Muscle of leg (tissue), 3 donors: ENCODE measurements at regions not wholly inside any gene's neighbourhood (a gene's known extent, or its start where the extent isn't known, plus 50 kb on each side); places are given as distances from the start of the nearest gene placed in this dataset.

Experiments
- DNase-seq: peaks from one replicate; pipeline ENCODE4 v3.0.0; 2013
- H3K27ac ChIP-seq: one replicate; pipeline ENCODE4 v1.5.1; 2013; ENCODE audit warnings: mild to moderate bottlenecking, low read length, control low read depth
- H3K27me3 ChIP-seq: one replicate; pipeline ENCODE4 v1.6.1; 2013; ENCODE audit warnings: low read length; ENCODE audit not compliant: control insufficient read depth, insufficient read depth
- H3K36me3 ChIP-seq: one replicate; pipeline ENCODE4 v1.6.1; 2013; ENCODE audit warnings: low read length; ENCODE audit not compliant: control insufficient read depth, insufficient read depth
- H3K4me1 ChIP-seq: one replicate; pipeline ENCODE4 v1.6.1; 2013; ENCODE audit warnings: low read length; ENCODE audit not compliant: control insufficient read depth, insufficient read depth
- H3K4me3 ChIP-seq: one replicate; pipeline ENCODE4 v1.5.1; 2013; ENCODE audit warnings: low read length, control low read depth
- H3K9me3 ChIP-seq: replicated peaks from 2 replicates; pipeline ENCODE4 v1.6.1; 2013; ENCODE audit warnings: low read depth, low read length; ENCODE audit not compliant: control insufficient read depth
- WGBS: methylation state at CpG from one replicate; pipeline ENCODE4 v1.1.5; 2013; ENCODE audit warnings: missing lambda C conversion rate; ENCODE audit not compliant: insufficient coverage; 5-methylcytosine and 5-hydroxymethylcytosine counted together

DNA sequence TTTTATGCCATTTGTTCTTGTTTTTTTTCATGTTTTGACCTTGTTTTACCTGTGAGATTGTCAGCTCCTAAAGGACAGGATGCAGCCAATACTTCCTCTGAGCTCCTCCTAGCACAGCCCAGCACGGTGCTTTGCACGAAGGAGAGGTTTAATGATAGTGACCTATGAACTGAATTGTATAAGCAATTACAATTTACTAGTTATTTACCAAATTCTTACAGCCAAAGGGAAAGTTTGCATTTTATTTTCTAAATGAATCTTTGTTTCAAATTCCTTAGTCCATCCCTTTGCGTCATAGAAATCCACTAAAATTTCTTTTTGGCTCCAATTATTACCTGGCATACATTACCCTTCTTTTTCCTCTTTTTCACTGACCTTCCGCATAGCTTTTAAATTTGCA is 326.1 kb downstream of the TDRD15 start:
- Histone ChIP-seq H3K36me3 (no peaks in the 10 kb centered on the region), H3K9me3 (no peaks in the 10 kb centered on the region), H3K4me1 (no peaks in the 10 kb centered on the region), H3K4me3 (no peak overlapping the region), H3K27ac (no peak overlapping the region), H3K27me3 (no peaks in the 10 kb centered on the region)
- no peak for DNase-seq
- WGBS: 100% methylated on average over 1 of the region's 4 CpGs

GRCh38 chr2:21451403-21451802 is 327.6 kb downstream of the TDRD15 start:
- no peak overlapping the region for H3K27ac ChIP-seq
- H3K36me3 ChIP-seq: no peaks in the 10 kb centered on the region
- H3K27me3 ChIP-seq: no peaks in the 10 kb centered on the region
- no peaks in the 10 kb centered on the region for H3K4me1 ChIP-seq
- no CpG with 5 or more reads among the region's 2 CpGs for WGBS
- no peaks in the 10 kb centered on the region for H3K9me3 ChIP-seq
- H3K4me3 ChIP-seq: no peak overlapping the region
- no peak for DNase-seq

GRCh38 chr2:21452263-21452662 is 328.5 kb downstream of the TDRD15 start:
- Histone ChIP-seq H3K36me3 (no peaks in the 10 kb centered on the region), H3K4me1 (no peaks in the 10 kb centered on the region), H3K4me3 (no peak overlapping the region), H3K27ac (no peak overlapping the region), H3K27me3 (no peaks in the 10 kb centered on the region), H3K9me3 (no peaks in the 10 kb centered on the region)
- no CpG with 5 or more reads among the region's 5 CpGs for WGBS
- DNase-seq: no peak

DNA sequence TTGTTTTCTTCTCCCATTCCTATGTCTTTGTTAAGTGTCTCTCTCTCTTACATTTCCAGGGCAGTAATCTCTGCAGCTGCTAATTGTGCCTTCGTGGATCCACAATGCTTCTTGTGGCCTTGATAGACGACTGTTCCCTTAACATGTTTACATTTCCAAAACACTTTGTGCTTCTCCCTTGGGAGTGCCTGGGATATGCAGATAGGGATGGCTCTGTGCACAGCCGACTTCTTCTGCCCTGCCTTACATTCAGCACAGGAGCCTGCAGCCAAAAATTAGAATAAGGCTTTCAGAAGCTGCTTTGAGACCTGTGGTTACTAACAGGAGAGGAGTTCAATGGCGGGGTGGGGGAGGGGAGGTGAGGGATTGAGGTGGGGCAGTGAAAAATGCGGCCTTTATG is 328.9 kb downstream of the TDRD15 start:
- DNase-seq: no peak
- Histone ChIP-seq H3K27me3 (no peaks in the 10 kb centered on the region), H3K4me3 (no peak overlapping the region), H3K4me1 (no peaks in the 10 kb centered on the region), H3K27ac (no peak overlapping the region), H3K9me3 (no peaks in the 10 kb centered on the region), H3K36me3 (no peaks in the 10 kb centered on the region)
- WGBS: 40% methylated on average over 1 of the region's 5 CpGs

DNA sequence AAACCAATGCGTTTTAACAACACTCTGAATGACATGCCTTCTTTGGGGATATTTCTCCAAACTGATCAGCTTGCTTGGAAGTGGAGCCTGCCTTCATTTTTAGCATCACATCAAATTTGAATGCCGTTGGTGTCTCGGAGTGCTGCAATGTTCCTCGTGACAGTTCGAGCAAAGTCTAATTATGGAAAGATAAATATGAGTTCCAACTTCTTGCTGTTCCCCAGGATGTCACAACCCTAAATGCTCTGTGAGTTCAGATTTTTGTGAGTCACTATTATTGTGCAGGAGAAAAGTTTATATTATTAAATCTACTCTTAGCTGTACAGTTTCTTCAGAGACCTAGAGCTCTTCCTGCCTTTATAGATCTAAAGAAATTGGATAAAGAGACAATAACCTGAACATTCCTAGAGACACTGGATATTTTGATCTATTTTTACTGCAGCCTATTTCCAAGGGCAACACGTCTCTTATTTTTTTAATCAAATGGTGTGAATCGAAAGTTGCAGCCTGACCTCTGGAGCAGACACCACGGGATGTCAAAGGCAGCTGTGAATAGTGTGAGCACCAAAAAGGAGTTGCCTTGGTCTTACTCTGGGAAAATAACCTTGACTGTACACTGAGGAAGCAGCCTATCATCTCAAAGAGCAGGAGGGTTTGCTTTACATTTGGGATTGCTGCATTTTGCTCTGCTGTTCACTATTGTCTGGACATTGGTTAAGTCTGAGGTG is 330.1 kb downstream of the TDRD15 start:
- H3K9me3 ChIP-seq: no peaks in the 10 kb centered on the region
- no peak overlapping the region for H3K27ac ChIP-seq
- no peaks in the 10 kb centered on the region for H3K4me1 ChIP-seq
- 65% methylated on average over 3 of the region's 8 CpGs for WGBS
- H3K36me3 ChIP-seq: no peaks in the 10 kb centered on the region
- no peak overlapping the region for H3K4me3 ChIP-seq
- no peaks in the 10 kb centered on the region for H3K27me3 ChIP-seq
- no peak for DNase-seq

DNA sequence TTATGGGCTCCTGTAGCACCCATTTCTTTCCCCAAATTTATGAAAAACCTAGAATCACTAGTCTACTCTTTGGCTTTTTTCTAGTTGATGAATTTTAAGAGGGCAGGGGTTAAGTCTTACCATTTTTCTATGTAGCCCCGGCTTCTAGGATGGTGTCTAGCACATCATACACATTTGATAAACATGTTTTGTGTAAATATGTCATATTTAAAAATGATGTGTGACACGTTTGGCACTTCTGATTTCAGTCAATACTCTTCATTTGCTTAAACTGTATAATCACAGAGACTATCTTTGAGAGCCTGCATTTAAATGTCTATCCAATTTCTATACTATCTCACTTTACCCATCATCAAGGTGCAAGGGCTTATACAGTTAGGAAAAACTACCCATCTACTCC is 331.1 kb downstream of the TDRD15 start:
- H3K27ac ChIP-seq: no peak overlapping the region
- H3K4me3 ChIP-seq: no peak overlapping the region
- no peak for DNase-seq
- H3K9me3 ChIP-seq: no peaks in the 10 kb centered on the region
- no peaks in the 10 kb centered on the region for H3K36me3 ChIP-seq
- no peaks in the 10 kb centered on the region for H3K27me3 ChIP-seq
- WGBS: no CpG with 5 or more reads among the region's 2 CpGs
- H3K4me1 ChIP-seq: no peaks in the 10 kb centered on the region

GRCh38 chr2:21461754-21462240 is 338.0 kb downstream of the TDRD15 start:
- Histone ChIP-seq H3K9me3 (no peaks in the 10 kb centered on the region), H3K27me3 (no peaks in the 10 kb centered on the region), H3K4me3 (no peak overlapping the region), H3K36me3 (no peaks in the 10 kb centered on the region), H3K27ac (no peak overlapping the region), H3K4me1 (no peaks in the 10 kb centered on the region)
- WGBS: 80% methylated on average over 1 of the region's 3 CpGs
- DNase-seq: no peak

GRCh38 chr2:21466341-21466927 is 342.7 kb downstream of the TDRD15 start:
- no peaks in the 10 kb centered on the region for H3K9me3 ChIP-seq
- no peak overlapping the region for H3K27ac ChIP-seq
- no peaks in the 10 kb centered on the region for H3K27me3 ChIP-seq
- peak; percentile 32 for DNase-seq
- H3K36me3 ChIP-seq: no peaks in the 10 kb centered on the region
- H3K4me1 ChIP-seq: no peaks in the 10 kb centered on the region
- H3K4me3 ChIP-seq: no peak overlapping the region
- no CpG with 5 or more reads among the region's 1 CpG for WGBS

GRCh38 chr2:21467280-21467818 is 343.6 kb downstream of the TDRD15 start:
- Histone ChIP-seq H3K36me3 (no peaks in the 10 kb centered on the region), H3K27me3 (no peaks in the 10 kb centered on the region), H3K27ac (no peak overlapping the region), H3K4me3 (no peak overlapping the region), H3K4me1 (no peaks in the 10 kb centered on the region), H3K9me3 (no peaks in the 10 kb centered on the region)
- DNase-seq: no peak
- no CpG with 5 or more reads among the region's 1 CpG for whole genome bisulfite sequencing

DNA sequence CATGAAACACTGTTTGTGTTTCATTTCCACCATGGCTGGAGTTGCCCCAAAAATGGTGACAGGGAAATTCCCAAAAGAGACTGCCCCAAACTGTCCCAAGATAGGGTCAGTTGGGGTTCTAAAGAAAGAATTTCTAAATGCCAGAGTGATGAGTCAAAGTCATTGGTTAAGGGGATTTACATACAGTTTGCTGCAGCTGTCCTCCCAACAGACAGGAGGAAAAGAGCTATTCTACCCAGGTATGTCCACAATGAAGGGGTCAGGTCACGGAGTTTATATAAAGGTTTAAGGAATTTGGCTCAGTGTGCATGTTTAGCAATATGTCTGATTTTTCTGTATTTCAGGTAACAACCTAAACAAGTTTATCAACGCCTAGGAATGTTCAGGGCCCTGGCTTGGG is 344.1 kb downstream of the TDRD15 start:
- 100% methylated on average over 1 of the region's 2 CpGs for WGBS
- no peaks in the 10 kb centered on the region for H3K4me1 ChIP-seq
- no peaks in the 10 kb centered on the region for H3K9me3 ChIP-seq
- no peak for DNase-seq
- no peaks in the 10 kb centered on the region for H3K27me3 ChIP-seq
- H3K36me3 ChIP-seq: no peaks in the 10 kb centered on the region
- no peak overlapping the region for H3K27ac ChIP-seq
- no peak overlapping the region for H3K4me3 ChIP-seq
